Adrenal gland (tissue), 5 donors: ENCODE measurements at regions not wholly inside any gene's neighbourhood (a gene's known extent, or its start where the extent isn't known, plus 50 kb on each side); places are given as distances from the start of the nearest gene placed in this dataset.

Experiments used
- CTCF ChIP-seq, 6 experiments: fragments of 450-650 bp in 4 of 6; fragments of 200-600 bp in 2 of 6; sonication (generic) in 1 of 6; IDR thresholded peaks; 1 replicate in 5 of 6; 2 replicates in 1 of 6; pipeline versions ENCODE4 v1.5.1 to v1.8.0; 2016 to 2021; ENCODE audit warnings: antibody characterized with exemption in 6 of 6, mild to moderate bottlenecking in 2 of 6, moderate library complexity in 1 of 6
- POLR2A ChIP-seq, 2 donors: fragments of 450-650 bp; IDR thresholded peaks; one replicate each; pipeline ENCODE4 v1.6.1; 2017; ENCODE audit warnings: antibody characterized with exemption in 2 of 2, mild to moderate bottlenecking in 2 of 2, moderate library complexity in 1 of 2
- donor health status: DM: no; HTN: no; CAD: no.

DNA sequence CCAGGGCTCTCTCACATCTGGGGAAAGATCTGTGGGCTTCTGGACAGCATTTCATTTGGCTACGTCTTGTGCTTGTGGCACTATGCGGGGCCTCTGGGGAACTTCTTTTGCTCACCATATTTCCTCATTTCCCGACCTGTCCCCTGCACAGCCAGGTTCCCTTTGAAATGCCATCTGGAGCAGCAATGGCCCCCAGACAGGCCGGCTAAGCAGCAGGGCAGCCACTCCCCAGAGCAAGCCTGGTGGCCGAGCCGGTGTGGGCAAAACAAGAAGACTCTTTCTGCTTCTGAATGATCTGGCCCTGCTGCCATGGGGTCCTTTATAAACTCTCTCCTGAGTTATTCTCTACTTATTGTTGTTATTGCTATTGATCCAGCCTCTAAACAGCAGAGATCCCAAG, 190.7 kb upstream of the NECTIN1 start:
- TF ChIP-seq CTCF (IDR thresholded peaks at IDR 0.05) (no peak), POLR2A (IDR thresholded peaks at IDR 0.05) (no peak)
